UCSD-AML1 (cell line): ENCODE measurements at regions not wholly inside any gene's neighbourhood (a gene's known extent, or its start where the extent isn't known, plus 50 kb on each side); places are given as distances from the start of the nearest gene placed in this dataset.

Source experiments
- DNase-seq: peaks from one replicate; lab custom pipeline; 2025; ENCODE audit not compliant: unreplicated experiment; lab: John Stamatoyannopoulos, UW

DNA sequence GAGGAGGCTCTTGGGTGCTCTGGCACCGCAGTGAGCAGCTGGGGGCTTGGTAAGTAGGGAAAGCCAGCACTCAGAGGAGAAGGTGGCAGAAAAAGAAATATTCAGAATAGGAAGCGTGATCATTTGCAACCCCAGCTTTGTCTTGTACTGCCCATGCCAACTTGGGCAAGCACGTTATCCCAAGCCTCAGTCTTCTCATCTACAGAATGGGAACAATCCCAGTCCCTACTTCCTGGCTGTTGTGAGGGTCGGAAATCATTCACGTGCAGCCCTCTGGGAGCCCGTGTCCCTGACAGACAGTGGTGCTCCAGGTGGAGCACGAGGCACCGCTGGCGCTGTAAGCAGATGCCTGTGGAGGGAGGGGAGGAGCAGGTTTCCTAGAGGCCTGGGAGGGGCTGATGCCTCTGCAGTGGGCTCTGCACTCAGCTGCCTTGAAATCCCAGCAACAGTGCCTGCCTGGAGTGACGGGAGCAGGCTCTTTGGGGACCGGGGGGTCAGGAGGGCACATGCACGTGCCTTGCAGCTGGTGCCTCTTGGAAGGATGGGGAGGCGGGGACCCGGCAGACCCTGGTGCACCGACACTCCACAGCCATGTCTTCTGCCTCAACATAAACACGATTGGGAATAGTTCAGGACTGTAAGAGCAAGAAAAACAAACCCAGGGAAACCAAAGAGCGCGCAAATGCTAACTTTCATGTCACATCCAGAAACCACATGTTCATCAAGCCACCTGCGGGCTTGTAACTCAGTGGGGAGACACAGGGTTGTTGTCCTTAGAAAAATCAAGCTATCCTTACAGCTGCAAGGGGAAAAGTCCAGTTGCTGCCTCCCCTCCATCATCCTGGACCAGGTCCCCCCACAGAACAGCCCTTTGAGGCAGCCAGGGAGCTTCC lies 86.5 kb upstream of the DIO3 start:
- no peak for DNase-seq

DNA sequence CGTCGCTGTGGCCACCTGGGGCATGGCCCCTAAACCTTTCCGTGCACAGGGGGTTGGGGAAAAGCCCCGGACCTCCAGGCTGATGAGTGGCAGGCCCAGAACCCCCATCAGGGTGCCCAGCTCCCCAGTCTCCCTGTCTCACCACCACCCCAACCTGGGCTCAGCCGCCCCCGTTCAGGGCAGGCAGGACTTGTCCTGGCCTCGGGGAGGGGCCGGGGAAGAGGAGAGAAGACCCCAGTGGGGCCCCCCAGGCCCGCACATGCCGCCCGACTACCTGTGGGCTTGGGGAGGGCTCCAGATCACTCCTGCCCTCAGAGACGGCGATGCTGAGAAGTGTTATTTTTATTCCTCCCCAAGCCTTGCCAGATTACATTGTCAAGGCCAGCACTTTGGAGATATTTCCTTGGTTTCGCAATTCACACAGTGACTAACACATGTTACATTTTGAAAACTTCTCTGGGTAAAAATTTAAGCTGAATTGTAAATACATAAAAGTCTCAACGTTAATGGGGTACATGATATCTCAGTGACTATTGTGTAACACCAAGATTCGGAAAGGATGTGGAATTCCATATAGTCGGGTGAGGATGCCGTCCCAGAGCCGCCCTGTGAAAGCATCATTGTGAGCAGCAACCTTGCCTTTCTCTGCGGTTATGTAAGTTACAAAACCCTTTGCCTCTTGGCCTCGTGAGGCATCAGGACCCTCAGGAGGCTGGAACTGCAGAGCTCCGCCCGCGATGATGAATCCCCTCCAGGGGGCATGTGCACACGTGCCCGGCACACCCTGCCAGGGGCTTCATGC lies 85.6 kb upstream of the DIO3 start:
- DNase-seq = no peak

- DNase-seq = no peak
These were observed 84.9 kb upstream of the DIO3 start for GRCh38 chr14:101476258-101476915.

GRCh38 chr14:101476916-101477553 lies 84.3 kb upstream of the DIO3 start:
- DNase-seq = no peak

GRCh38 chr14:101477648-101478047 lies 83.6 kb upstream of the DIO3 start:
- no peak for DNase-seq

DNA sequence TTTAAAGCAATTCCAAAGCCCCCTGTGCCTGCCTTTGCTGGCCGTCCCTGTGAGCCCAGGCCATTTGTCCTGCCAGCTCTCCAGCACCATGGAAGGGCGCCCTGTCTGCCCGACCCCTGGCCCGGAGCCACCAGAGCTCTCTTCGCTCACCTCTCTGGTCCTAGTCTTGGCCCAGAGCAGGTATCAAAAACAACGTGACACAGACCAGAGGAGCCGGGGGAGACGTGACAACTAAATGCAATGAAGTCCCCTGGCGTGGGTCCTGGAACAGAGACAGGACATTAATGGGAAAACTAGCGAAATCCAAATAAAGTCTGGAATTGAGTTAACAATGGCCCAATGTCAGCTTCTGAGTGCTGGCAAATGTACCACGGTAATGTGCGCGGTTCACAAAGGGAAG lies 83.2 kb upstream of the DIO3 start:
- DNase-seq = no peak

DNA sequence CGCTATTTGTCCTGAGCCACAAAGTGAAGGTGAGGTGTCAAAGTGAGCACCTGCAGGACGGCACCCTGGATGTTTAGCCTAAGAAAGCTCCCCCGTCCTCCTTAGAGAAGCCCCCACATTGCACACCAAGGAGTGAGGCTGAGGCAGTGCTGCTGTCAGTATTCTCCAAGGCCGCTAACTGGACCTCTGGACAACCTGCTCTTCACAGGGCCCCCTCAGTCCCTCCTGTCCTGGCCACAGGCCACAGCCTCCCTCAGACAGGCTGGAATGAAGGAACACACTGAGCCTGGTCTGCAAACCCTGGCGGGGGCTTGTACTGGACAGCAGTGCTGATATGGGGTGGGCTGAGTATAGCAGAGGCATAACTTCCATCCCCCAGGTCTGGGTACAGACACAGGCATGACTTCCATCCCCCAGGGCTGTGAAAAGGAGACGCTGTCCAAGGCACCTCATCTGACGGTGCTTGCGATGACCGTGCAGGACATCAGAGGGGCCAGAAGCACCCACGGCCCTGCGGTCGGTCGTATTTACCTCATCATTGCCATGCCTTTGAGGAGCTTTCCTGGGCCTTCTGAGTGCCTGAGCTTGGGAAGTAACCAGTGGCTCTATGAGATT lies 82.4 kb upstream of the DIO3 start:
- DNase-seq = no peak

GRCh38 chr14:101480022-101480746 lies 81.1 kb upstream of the DIO3 start:
- DNase-seq = no peak

DNA sequence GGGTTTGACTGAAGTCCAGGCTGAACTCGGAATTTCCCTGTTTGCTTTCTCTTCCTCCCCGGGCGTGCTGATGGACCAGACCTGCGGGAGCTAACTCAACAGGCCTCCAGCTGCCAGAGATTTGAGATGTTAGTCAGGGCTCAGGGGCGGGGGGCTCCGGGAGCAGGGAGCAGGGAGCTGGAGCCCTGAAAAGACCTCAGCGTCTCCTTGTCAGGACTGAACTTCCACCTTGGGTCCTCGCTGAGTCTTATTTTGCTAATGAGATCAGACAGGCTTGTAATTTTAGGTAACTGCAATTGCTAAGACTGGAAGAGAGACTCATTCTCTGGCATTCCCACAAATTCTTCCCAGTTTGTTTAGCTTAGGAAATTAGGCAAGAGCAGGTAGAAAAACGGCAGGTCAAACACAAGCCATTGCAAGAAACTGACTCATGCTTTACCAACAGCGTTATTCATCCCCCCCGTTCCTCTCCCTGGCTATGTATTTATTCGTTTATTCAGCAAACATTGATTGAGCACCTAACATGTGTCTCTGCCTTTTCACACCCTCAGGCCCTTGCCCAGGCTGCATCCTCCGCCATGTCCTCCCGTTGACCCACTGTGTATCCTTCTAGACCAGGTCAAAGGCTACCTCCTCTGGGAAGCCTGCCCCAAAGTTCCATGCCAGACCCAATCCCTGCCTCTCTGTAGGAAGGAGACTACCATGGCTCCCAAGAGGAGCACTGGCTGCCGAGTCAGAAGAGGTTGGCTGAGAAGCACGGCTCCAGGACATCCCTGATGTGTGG lies 80.4 kb upstream of the DIO3 start:
- DNase-seq = no peak

DNA sequence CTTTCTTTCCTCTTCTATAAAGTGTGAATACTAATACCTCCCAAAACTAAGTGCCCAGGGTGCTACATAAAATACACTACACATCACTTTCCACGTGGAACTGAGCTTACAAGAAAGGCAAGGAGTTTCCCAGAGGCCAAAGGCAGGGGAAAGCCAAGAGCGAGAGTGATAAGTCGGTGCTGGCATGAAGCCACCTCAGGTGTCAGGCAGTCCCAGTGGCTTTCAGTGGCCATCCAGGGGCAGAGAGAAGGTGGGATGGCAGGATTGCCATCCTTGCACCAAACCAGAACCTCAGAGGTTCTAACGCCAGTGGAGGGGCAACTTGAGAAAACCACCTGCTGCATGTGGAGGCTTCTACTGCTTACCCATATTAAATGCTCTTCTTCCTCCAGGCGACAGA lies 79.7 kb upstream of the DIO3 start:
- no peak for DNase-seq

GRCh38 chr14:101482066-101482465 lies 79.2 kb upstream of the DIO3 start:
- no peak for DNase-seq

- no peak for DNase-seq
These were observed 77.5 kb upstream of the DIO3 start for GRCh38 chr14:101483829-101484228.

DNA sequence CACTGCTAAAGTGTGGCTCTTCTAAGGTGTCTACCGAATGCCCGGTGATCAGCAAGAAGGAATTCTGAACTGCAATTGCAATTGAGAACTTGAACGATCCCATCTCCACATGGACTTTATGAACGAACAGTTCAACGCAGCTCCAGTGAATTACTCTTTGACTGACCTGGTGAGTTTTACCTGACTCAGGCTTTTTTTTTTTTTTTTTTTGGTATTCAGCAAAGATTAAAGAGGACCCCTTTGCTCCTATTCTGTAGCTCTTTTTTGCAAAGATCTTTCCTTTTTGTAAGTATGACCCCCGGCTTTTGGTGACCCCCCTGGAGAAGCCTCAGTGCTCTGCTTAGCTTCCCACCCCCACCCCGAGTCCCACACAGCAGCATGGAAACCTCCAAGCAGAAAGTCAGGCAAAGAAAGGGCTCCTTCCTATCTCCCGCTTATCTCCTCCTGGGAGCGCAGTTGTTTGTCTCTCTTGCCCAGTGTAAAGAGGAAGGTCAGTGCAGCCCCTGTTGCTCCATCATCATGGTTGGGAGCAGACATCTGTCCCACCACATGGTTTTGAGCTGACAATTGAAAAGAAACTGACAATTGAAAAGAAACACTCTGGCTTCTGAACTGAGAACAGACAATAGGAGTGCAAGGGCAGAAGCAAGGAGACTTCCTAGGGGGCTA lies 72.1 kb upstream of the DIO3 start:
- no peak for DNase-seq

- DNase-seq = no peak
These were observed 70.5 kb upstream of the DIO3 start for GRCh38 chr14:101490771-101491170.

DNA sequence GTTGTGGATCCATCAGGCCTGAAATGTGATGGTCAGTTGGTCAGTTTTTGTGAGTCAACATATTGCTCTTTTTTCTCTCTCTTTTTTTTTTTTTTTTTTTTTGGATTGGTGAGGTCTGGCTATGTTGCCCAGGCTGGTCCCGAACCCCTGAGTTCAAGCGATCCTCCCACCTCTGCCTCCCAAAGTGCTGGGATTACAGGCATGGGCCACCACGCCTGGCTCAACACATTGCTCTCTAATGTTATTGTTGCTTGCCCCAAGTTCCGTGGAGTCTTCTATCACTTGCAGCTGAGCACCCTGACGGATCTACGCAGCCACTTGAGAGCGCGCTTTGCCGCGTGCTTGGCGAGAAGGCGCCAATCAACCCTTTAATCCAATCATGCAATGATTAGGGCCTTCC lies 69.5 kb upstream of the DIO3 start:
- no peak for DNase-seq

DNA sequence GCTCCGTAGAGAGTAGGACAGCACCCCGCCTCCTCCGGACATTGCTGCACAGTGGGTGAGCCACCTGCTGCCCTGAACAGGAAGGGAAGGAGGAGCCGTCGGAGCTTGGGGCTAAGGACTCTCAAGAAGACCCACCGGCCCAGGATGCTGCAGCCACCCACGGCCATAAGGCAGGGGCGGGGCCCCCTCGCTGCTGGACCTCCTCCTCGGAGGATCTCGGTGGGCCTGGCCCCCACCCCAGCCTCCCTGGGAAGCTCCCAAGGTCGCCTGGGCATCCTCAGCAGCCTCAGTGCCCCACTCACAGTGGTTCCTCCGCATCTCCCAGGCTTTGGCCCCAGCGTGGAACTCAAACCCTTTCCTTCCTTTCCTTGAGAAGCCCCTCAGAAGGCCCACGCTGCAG lies 68.6 kb upstream of the DIO3 start:
- DNase-seq = no peak

GRCh38 chr14:101494826-101495225 lies 66.5 kb upstream of the DIO3 start:
- DNase-seq = no peak

GRCh38 chr14:101495284-101495683 lies 66.0 kb upstream of the DIO3 start:
- DNase-seq = no peak
